Karpas-422 (cell line): ENCODE measurements at regions not wholly inside any gene's neighbourhood (a gene's known extent, or its start where the extent isn't known, plus 50 kb on each side); places are given as distances from the start of the nearest gene placed in this dataset.
"Not testable (repeated sequence)": the region's sequence is repeated elsewhere in the genome, so short reads cannot be mapped to it uniquely, and the experiment has no call there.

Source experiments
- DNase-seq: peaks from one replicate; pipeline ENCODE4 v3.0.0-alpha.2; 2015
- H2AFZ ChIP-seq: fragments of 200-600 bp; sonication (generic); 2 replicates; pipeline ENCODE4 v1.6.1; 2014; ENCODE audit warnings: antibody characterized with exemption, low read length, mixed read lengths
- H3K27ac ChIP-seq: fragments of 200-600 bp; sonication (generic); 2 replicates; pipeline ENCODE4 v1.5.1; 2014; ENCODE audit warnings: mild to moderate bottlenecking, low read length, moderate library complexity
- H3K27me3 ChIP-seq: fragments of 200-600 bp; sonication (generic); 2 replicates; pipeline ENCODE4 v1.6.1; 2014; ENCODE audit warnings: low read length, mixed read lengths
- H3K36me3 ChIP-seq: fragments of 200-600 bp; sonication (generic); 2 replicates; pipeline ENCODE4 v1.6.1; 2014; ENCODE audit warnings: low read length, mixed read lengths; ENCODE audit not compliant: insufficient read depth
- H3K4me1 ChIP-seq: fragments of 200-600 bp; sonication (generic); 2 replicates; pipeline ENCODE4 v1.6.1; 2014; ENCODE audit warnings: mild to moderate bottlenecking, low read length, mixed read lengths
- H3K4me2 ChIP-seq: fragments of 200-600 bp; sonication (generic); 2 replicates; pipeline ENCODE4 v1.6.1; 2014; ENCODE audit warnings: low read length, low read depth, mild to moderate bottlenecking; ENCODE audit not compliant: poor library complexity, severe bottlenecking
- H3K4me3 ChIP-seq: fragments of 200-600 bp; sonication (generic); 2 replicates; pipeline ENCODE4 v1.5.1; 2014; ENCODE audit warnings: mild to moderate bottlenecking, antibody characterized with exemption, low read length, mixed read lengths
- H3K79me2 ChIP-seq: fragments of 200-600 bp; sonication (generic); 2 replicates; pipeline ENCODE4 v1.6.1; 2014; ENCODE audit warnings: mild to moderate bottlenecking, low read length, mixed read lengths
- H3K9ac ChIP-seq: fragments of 200-600 bp; sonication (generic); 2 replicates; pipeline ENCODE4 v1.6.0; 2014; ENCODE audit warnings: low read length
- H3K9me2 ChIP-seq: fragments of 200-600 bp; sonication (generic), shearing (Covaris generic); replicated peaks from 2 replicates; pipeline ENCODE4 v1.6.0; 2014; ENCODE audit warnings: mild to moderate bottlenecking, low read length, moderate library complexity; ENCODE audit not compliant: insufficient read depth
- H3K9me3 ChIP-seq: fragments of 300-700, 200-600 bp; sonication (generic); 2 replicates; pipeline ENCODE4 v1.6.1; 2014; ENCODE audit warnings: low read length, mixed read lengths
- H4K20me1 ChIP-seq: fragments of 200-600 bp; sonication (generic); 2 replicates; pipeline ENCODE4 v1.6.1; 2014; ENCODE audit warnings: mild to moderate bottlenecking, antibody characterized with exemption, low read length, low read depth; ENCODE audit not compliant: insufficient read depth

DNA sequence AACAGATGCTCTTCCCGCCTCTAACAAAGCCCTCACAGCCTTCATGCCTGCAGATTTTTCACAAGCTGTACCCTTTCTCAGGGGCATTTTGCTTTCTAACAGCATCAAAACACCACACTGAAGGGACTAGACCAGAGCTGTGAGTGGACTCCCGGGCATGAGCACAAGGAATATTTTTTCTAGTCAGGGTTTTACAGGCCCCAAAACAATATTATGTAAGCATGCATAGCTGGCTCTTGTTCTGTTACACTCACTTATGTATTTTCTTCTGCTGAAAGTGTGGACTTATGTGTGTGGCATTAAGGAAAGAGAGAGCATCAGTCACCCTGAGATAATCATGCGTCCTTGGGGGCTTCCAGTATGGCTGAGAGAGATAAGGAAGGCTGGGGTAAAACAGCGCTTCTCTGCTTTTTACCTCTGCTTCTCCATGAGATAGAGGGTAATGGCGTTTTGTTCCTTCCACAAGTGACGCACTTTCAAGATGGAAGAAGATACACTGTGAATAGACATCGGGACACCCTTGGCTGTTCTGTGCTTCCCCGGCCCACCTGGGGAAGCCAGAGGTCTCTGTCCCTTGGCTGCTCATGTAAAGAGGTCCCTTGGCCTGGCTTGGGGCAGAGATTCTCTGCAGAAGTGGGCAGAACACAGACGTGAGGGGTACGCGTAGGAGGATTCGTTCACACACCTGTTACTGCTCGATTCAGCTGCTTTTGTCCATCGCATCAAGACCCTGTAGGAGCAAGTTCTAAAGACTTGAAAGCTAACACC is 266.7 kb upstream of the RAB4A start:
- H3K9ac ChIP-seq = no peak overlapping the region
- H3K79me2 ChIP-seq = no peaks in the 10 kb centered on the region
- no peaks in the 10 kb centered on the region for H4K20me1 ChIP-seq
- no peak overlapping the region for H3K4me2 ChIP-seq
- no peaks in the 10 kb centered on the region for H3K27me3 ChIP-seq
- H3K4me1 ChIP-seq = no peaks in the 10 kb centered on the region
- H3K36me3 ChIP-seq = no peaks in the 10 kb centered on the region
- H3K9me2 ChIP-seq = no peaks in the 10 kb centered on the region
- no peak for DNase-seq
- no peaks in the 10 kb centered on the region for H3K9me3 ChIP-seq
- no peak overlapping the region for H3K27ac ChIP-seq
- no peak overlapping the region for H3K4me3 ChIP-seq
- no peak overlapping the region for H2AFZ ChIP-seq

DNA sequence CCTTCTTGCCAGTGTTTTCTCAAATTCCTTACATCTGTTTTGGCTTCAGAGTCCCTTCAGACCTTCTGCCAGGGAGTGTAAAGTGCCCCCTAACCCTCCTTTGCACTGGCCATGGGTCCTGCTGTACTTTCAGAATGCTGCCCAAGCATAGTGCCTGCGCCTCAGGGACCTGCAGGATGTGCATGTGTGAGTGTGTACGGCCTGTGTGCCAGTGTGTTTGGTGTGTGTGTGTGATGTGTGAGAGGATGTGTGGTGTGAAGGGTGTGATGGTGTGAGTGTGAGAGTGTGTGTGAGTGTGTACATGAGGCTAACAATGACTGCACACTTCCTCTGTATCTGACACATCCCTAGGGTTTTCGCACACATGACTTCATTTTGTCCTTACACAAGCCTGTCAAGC is 265.8 kb upstream of the RAB4A start:
- Histone ChIP-seq H3K9me2 (no peaks in the 10 kb centered on the region), H2AFZ (no peak overlapping the region), H3K9me3 (no peaks in the 10 kb centered on the region), H3K4me3 (no peak overlapping the region), H3K36me3 (no peaks in the 10 kb centered on the region), H3K4me2 (no peak overlapping the region), H3K27me3 (no peaks in the 10 kb centered on the region), H4K20me1 (no peaks in the 10 kb centered on the region), H3K9ac (no peak overlapping the region), H3K4me1 (no peaks in the 10 kb centered on the region), H3K79me2 (no peaks in the 10 kb centered on the region), H3K27ac (no peak overlapping the region)
- no peak for DNase-seq

DNA sequence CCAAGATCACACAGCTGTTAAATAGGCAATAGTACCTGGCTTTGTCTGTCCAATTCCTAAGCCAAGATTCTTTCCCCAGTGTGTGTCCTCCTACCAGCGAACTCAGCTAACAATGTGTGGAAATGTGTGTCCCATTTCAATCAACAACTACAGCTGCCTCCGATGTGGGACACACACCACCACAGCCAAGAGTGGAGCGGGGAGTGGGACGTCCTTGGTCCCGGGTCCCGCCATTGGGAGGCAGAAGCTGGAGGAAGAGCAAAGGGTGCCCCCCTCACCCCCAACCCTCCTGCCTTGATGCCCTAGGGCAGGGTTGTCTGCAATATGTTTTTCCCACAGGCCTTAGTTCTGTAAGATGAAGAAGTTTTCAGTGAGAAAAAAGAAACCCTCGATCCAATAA is 265.4 kb upstream of the RAB4A start:
- H3K9ac ChIP-seq = no peak overlapping the region
- H4K20me1 ChIP-seq = no peaks in the 10 kb centered on the region
- no peak overlapping the region for H2AFZ ChIP-seq
- H3K27ac ChIP-seq = no peak overlapping the region
- no peaks in the 10 kb centered on the region for H3K9me3 ChIP-seq
- no peak for DNase-seq
- H3K79me2 ChIP-seq = no peaks in the 10 kb centered on the region
- no peaks in the 10 kb centered on the region for H3K9me2 ChIP-seq
- no peaks in the 10 kb centered on the region for H3K27me3 ChIP-seq
- no peaks in the 10 kb centered on the region for H3K36me3 ChIP-seq
- H3K4me2 ChIP-seq = no peak overlapping the region
- H3K4me3 ChIP-seq = no peak overlapping the region
- no peaks in the 10 kb centered on the region for H3K4me1 ChIP-seq

DNA sequence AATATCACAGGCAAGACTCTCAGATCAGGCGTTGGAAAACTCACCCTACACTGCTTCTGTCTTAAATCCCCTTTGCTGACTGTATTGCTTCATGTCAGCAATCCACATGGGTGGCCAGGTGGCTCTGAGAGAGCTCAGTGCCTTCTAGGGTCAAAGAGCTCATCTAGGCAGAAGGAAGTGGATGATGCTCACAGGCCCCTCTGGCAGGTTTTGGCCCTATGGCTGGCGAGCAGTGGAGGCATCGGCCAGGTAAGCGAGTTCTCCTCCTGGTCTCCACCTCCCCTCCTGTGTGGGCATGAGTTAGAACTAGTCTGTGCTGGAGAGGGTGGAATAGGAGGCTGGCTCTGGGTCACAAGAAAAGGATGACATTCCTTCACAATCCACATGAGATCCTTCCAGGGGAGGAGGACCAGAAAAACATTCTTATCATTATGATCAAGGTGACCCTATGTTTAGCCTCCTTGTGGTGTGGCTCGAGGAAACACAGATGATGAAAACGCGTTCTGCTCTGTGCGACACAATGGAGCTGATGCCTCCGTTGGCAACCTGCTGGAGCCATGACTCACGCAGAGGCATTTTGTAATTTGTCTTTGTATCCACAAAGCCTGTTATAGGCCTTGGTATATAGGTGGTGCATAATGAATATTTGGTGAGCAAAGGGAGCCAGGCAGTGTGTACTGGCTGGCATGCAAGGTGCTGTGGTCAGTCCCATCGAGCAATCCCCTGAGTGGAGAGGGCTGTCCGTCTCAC is 264.6 kb upstream of the RAB4A start:
- Histone ChIP-seq H2AFZ (no peak overlapping the region), H3K9me2 (no peaks in the 10 kb centered on the region), H3K9ac (no peak overlapping the region), H3K4me1 (no peaks in the 10 kb centered on the region), H3K4me3 (no peak overlapping the region), H3K9me3 (no peaks in the 10 kb centered on the region), H3K4me2 (no peak overlapping the region), H3K79me2 (no peaks in the 10 kb centered on the region), H4K20me1 (no peaks in the 10 kb centered on the region), H3K27ac (no peak overlapping the region), H3K27me3 (no peaks in the 10 kb centered on the region), H3K36me3 (no peaks in the 10 kb centered on the region)
- DNase-seq = no peak

DNA sequence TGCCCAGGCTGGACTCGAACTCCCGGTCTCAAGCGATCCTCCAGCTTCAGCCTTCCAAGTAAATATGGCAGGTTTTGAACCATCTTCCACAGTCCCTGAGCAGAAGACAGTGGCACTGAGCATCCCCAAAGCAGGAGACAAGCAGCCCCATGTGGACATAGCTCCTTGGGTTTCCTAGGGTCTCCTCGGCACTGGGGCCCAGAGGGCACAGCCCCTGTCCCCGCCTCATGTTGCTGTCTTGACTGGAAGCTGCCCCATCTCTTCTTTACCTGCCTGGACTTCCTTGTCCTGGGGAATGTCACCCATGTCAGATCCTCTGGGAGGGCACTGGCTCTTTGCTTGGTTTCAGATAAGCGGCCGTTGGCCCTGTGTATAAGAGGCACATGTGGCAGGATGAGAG is 263.7 kb upstream of the RAB4A start:
- Histone ChIP-seq H3K9me3 (no peaks in the 10 kb centered on the region), H3K9me2 (no peaks in the 10 kb centered on the region), H3K4me2 (no peak overlapping the region), H3K36me3 (no peaks in the 10 kb centered on the region), H3K9ac (no peak overlapping the region), H3K4me1 (no peaks in the 10 kb centered on the region), H3K27ac (no peak overlapping the region), H2AFZ (no peak overlapping the region), H3K27me3 (no peaks in the 10 kb centered on the region), H3K4me3 (no peak overlapping the region), H3K79me2 (no peaks in the 10 kb centered on the region), H4K20me1 (no peaks in the 10 kb centered on the region)
- DNase-seq = no peak

GRCh38 chr1:229007701-229008100 is 263.2 kb upstream of the RAB4A start:
- no peaks in the 10 kb centered on the region for H3K9me2 ChIP-seq
- no peaks in the 10 kb centered on the region for H3K79me2 ChIP-seq
- no peak overlapping the region for H3K4me2 ChIP-seq
- no peaks in the 10 kb centered on the region for H3K9me3 ChIP-seq
- H3K27ac ChIP-seq = no peak overlapping the region
- no peak overlapping the region for H3K9ac ChIP-seq
- H3K4me1 ChIP-seq = no peaks in the 10 kb centered on the region
- H4K20me1 ChIP-seq = no peaks in the 10 kb centered on the region
- no peak for DNase-seq
- no peaks in the 10 kb centered on the region for H3K36me3 ChIP-seq
- no peaks in the 10 kb centered on the region for H3K27me3 ChIP-seq
- no peak overlapping the region for H2AFZ ChIP-seq
- H3K4me3 ChIP-seq = no peak overlapping the region

DNA sequence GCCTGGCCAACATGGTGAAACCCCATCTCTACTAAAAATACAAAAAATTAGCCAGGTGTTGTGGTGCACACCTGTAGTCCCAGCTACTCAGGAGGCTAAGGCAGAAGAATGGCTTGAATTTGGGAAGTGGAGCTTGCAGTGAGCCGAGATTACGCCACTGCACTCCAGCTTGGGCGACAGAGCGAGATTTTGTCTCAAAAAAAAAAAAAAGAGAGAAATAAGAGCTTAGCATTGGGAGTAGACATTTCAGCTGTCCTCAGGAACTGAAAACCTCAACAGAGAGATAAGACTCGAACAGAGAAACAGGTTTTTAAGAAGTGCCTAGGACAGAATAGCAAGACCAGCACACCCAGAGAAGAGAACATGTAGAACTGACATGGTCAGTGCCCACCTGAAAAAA is 262.6 kb upstream of the RAB4A start:
- not testable (repeated sequence) for H3K9me2 ChIP-seq, H3K36me3 ChIP-seq, H3K79me2 ChIP-seq, H2AFZ ChIP-seq, H4K20me1 ChIP-seq, H3K27me3 ChIP-seq, H3K4me1 ChIP-seq, H3K4me2 ChIP-seq, H3K4me3 ChIP-seq, H3K9ac ChIP-seq, DNase-seq, H3K27ac ChIP-seq, H3K9me3 ChIP-seq

GRCh38 chr1:229011022-229011421 is 259.9 kb upstream of the RAB4A start:
- no peak for DNase-seq
- Histone ChIP-seq H3K4me2 (no peak overlapping the region), H3K79me2 (no peaks in the 10 kb centered on the region), H3K27ac (no peak overlapping the region), H3K9me3 (no peaks in the 10 kb centered on the region), H3K36me3 (no peaks in the 10 kb centered on the region), H2AFZ (no peak overlapping the region), H3K27me3 (no peaks in the 10 kb centered on the region), H3K9ac (no peak overlapping the region), H3K9me2 (no peaks in the 10 kb centered on the region), H3K4me1 (no peaks in the 10 kb centered on the region), H4K20me1 (no peaks in the 10 kb centered on the region), H3K4me3 (no peak overlapping the region)
